ENCODE measurements at regions not wholly inside any gene's neighbourhood (a gene's known extent, or its start where the extent isn't known, plus 50 kb on each side); places are given as distances from the start of the nearest gene placed in this dataset.

- no peak for TF ChIP-seq PRDM15 (CRISPR knock-in tag; IDR thresholded peaks at IDR 0.05)
- TF ChIP-seq FOXP1 (CRISPR knock-in tag; IDR thresholded peaks at IDR 0.05; ENCODE audit: borderline replicate concordance): no peak
- TF ChIP-seq, protein P1, sequence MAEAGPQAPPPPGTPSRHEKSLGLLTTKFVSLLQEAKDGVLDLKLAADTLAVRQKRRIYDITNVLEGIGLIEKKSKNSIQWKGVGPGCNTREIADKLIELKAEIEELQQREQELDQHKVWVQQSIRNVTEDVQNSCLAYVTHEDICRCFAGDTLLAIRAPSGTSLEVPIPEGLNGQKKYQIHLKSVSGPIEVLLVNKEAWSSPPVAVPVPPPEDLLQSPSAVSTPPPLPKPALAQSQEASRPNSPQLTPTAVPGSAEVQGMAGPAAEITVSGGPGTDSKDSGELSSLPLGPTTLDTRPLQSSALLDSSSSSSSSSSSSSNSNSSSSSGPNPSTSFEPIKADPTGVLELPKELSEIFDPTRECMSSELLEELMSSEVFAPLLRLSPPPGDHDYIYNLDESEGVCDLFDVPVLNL (CRISPR knock-in tag; IDR thresholded peaks at IDR 0.05; ENCODE audit: borderline replicate concordance, low read depth): no peak
- no peak for TF ChIP-seq NR2C2 (CRISPR knock-in tag; IDR thresholded peaks at IDR 0.05)
- no peak for TF ChIP-seq GABPB1 (CRISPR knock-in tag; IDR thresholded peaks at IDR 0.05)
- TF ChIP-seq KAT7 (CRISPR knock-in tag; IDR thresholded peaks at IDR 0.05; ENCODE audit: borderline replicate concordance): no peak
Observed at GRCh38 chr3:30551927-30552326, 54.5 kb upstream of the TGFBR2 start (continued).

- Mint-ChIP-seq H3K4me1 (peaks cover 59% of the 10 kb centered on the region), H3K27me3 (ENCODE audit: low read depth) (no peaks in the 10 kb centered on the region), H3K4me3 (no peak overlapping the region), H3K27ac (no peak overlapping the region), H3K9me3 (peaks cover 18% of the 10 kb centered on the region), H3K36me3 (0 out of 2 replicates have a peak, but pooled peaks cover 4% of the 10 kb centered on the region)
- no peak for DNase-seq (ENCODE audit: low spot score)
- ChIA-PET CTCF (no interaction called here), POLR2A (no interaction called here)
- no peak for ATAC-seq
- no peak for TF ChIP-seq SMAD3 (CRISPR knock-in tag; IDR thresholded peaks at IDR 0.05; ENCODE audit: borderline replicate concordance)
- no peak for TF ChIP-seq GTF2I (CRISPR knock-in tag; conservative IDR thresholded peaks at IDR 0.05)
- TF ChIP-seq PRRX2 (CRISPR knock-in tag; IDR thresholded peaks at IDR 0.05): no peak
- TF ChIP-seq CTCF (IDR thresholded peaks at IDR 0.05): no peak
- TF ChIP-seq, protein P2, sequence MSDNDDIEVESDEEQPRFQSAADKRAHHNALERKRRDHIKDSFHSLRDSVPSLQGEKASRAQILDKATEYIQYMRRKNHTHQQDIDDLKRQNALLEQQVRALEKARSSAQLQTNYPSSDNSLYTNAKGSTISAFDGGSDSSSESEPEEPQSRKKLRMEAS (CRISPR knock-in tag; IDR thresholded peaks at IDR 0.05): no peak
- TF ChIP-seq ZBTB21 (CRISPR knock-in tag; IDR thresholded peaks at IDR 0.05; ENCODE audit: borderline replicate concordance): no peak
- TF ChIP-seq, protein P3, sequence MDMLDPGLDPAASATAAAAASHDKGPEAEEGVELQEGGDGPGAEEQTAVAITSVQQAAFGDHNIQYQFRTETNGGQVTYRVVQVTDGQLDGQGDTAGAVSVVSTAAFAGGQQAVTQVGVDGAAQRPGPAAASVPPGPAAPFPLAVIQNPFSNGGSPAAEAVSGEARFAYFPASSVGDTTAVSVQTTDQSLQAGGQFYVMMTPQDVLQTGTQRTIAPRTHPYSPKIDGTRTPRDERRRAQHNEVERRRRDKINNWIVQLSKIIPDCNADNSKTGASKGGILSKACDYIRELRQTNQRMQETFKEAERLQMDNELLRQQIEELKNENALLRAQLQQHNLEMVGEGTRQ (CRISPR knock-in tag; IDR thresholded peaks at IDR 0.05): no peak
- no peak for TF ChIP-seq ZNF532 (CRISPR knock-in tag; IDR thresholded peaks at IDR 0.05; ENCODE audit: borderline replicate concordance)
- no peak for TF ChIP-seq HMGA2 (CRISPR knock-in tag; IDR thresholded peaks at IDR 0.05)
- TF ChIP-seq ELF4 (CRISPR knock-in tag; IDR thresholded peaks at IDR 0.05; ENCODE audit: low read depth): no peak
- TF ChIP-seq, protein P4, sequence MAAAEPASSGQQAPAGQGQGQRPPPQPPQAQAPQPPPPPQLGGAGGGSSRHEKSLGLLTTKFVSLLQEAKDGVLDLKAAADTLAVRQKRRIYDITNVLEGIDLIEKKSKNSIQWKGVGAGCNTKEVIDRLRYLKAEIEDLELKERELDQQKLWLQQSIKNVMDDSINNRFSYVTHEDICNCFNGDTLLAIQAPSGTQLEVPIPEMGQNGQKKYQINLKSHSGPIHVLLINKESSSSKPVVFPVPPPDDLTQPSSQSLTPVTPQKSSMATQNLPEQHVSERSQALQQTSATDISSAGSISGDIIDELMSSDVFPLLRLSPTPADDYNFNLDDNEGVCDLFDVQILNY (CRISPR knock-in tag; IDR thresholded peaks at IDR 0.05): no peak
- no peak for TF ChIP-seq CDX4 (CRISPR knock-in tag; IDR thresholded peaks at IDR 0.05; ENCODE audit: borderline replicate concordance)
- TF ChIP-seq E2F1 (CRISPR knock-in tag; IDR thresholded peaks at IDR 0.05): no peak
- no peak for TF ChIP-seq NR3C1 (CRISPR knock-in tag; conservative IDR thresholded peaks at IDR 0.05; ENCODE audit: low read depth)
- no peak for TF ChIP-seq CREB1 (CRISPR knock-in tag; IDR thresholded peaks at IDR 0.05)
Observed at GRCh38 chr3:30553641-30554316, 52.6 kb upstream of the TGFBR2 start.
